HCT116 (cell line): ENCODE measurements at regions not wholly inside any gene's neighbourhood (a gene's known extent, or its start where the extent isn't known, plus 50 kb on each side); places are given as distances from the start of the nearest gene placed in this dataset.
A peak's percentile ranks its signal among the peaks of the same experiment; 100 is the strongest.

ENCODE experiments used
- ATAC-seq: fragments of 200-7000 bp; cut with Tn5 transposase; 2 replicates; pipeline ENCODE4 v1.9.1; 2020; ENCODE audit warnings: mild to moderate bottlenecking, moderate library complexity
- BruUV-seq: library from RNA; stranded (reverse); fragments of 400-500 nt; replicated peaks from 2 replicates; lab custom pipeline; 2021; lab: Mats Ljungman, UMichigan
- CTCF ChIA-PET: fragments of 300-600 bp; sonication (Branson Sonifier 250); formaldehyde crosslinking; loops from one replicate; lab custom pipeline; 2021; ENCODE audit warnings: antibody characterized with exemption; lab: Charles Lee
- POLR2A ChIA-PET: fragments of 300-600, 350-600 bp; sonication (Branson Sonifier 250); formaldehyde crosslinking; loops from one replicate; lab custom pipeline; 2021; ENCODE audit warnings: antibody characterized with exemption; lab: Charles Lee
- RAD21 ChIA-PET, 2 experiments: fragments of 300-600 bp; sonication (Branson Sonifier 250); formaldehyde crosslinking; loops; one replicate each; lab custom pipeline; 2023; ENCODE audit warnings: low total read pairs in 2 of 2; ENCODE audit not compliant: uncharacterized antibody in 2 of 2, unreplicated experiment in 2 of 2, low non-redundant PET in 1 of 2; lab: Charles Lee
- DNase-seq: peaks from one replicate; pipeline ENCODE4 v3.0.0-alpha.2; 2010; ENCODE audit warnings: low read depth, low spot score
- H2AFZ ChIP-seq: fragments of 200-600 bp; shearing (Covaris generic), sonication (generic); 2 replicates; pipeline ENCODE4 v1.6.1; 2017; ENCODE audit warnings: low read depth, mixed run types, mixed read lengths, antibody characterized with exemption, low read length; ENCODE audit not compliant: poor library complexity, severe bottlenecking
- H3K27ac ChIP-seq: 2 replicates; pipeline ENCODE4 v1.5.1; 2012; ENCODE audit warnings: low read depth, low read length
- H3K27me3 ChIP-seq: fragments of 200-600 bp; sonication (generic); 2 replicates; pipeline ENCODE4 v1.6.1; 2016; ENCODE audit warnings: mixed run types, low read length, mixed read lengths; ENCODE audit not compliant: insufficient read depth
- H3K36me3 ChIP-seq, 2 experiments: fragments of 200-500 bp in 1 of 2; fragments of 200-600 bp in 1 of 2; sonication (Bioruptor generic) in 1 of 2; sonication (generic) in 1 of 2; 2 replicates each; pipeline versions ENCODE4 v1.5.1 to v1.6.1; 2014 to 2016; ENCODE audit warnings: low read length in 2 of 2, inconsistent platforms in 1 of 2, mixed read lengths in 1 of 2, mixed run types in 1 of 2; ENCODE audit not compliant: insufficient read depth in 2 of 2, control insufficient read depth in 1 of 2
- H3K4me1 ChIP-seq, 2 experiments: fragments of 200-600 bp in 1 of 2; sonication (generic) in 1 of 2; 2 replicates each; pipeline versions ENCODE4 v1.5.1 to v1.6.1; 2012 to 2017; ENCODE audit warnings: low read length in 2 of 2, inconsistent platforms in 1 of 2, mild to moderate bottlenecking in 1 of 2, mixed read lengths in 1 of 2, mixed run types in 1 of 2, moderate library complexity in 1 of 2; ENCODE audit not compliant: insufficient read depth in 2 of 2, control insufficient read depth in 1 of 2
- H3K4me2 ChIP-seq: fragments of 200-600 bp; sonication (generic); 2 replicates; pipeline ENCODE4 v1.6.1; 2017; ENCODE audit warnings: mixed run types, low read length, mixed read lengths
- H3K4me3 ChIP-seq, 2 experiments: fragments of 200-600 bp in 1 of 2; sonication (generic) in 1 of 2; replicated peaks in 1 of 2; 2 replicates each; pipeline ENCODE4 v1.5.1; 2011 to 2016; ENCODE audit warnings: low read length in 2 of 2, control low read depth in 1 of 2, low read depth in 1 of 2, mild to moderate bottlenecking in 1 of 2, mixed read lengths in 1 of 2, mixed run types in 1 of 2
- H3K79me2 ChIP-seq: fragments of 200-600 bp; sonication (generic); 2 replicates; pipeline ENCODE4 v1.6.1; 2017; ENCODE audit warnings: mild to moderate bottlenecking, mixed run types, low read length, moderate library complexity, mixed read lengths; ENCODE audit not compliant: insufficient read depth
- H3K9ac ChIP-seq: fragments of 200-600 bp; sonication (generic); 2 replicates; pipeline ENCODE4 v1.6.1; 2016; ENCODE audit warnings: low read length, mixed read lengths
- H3K9me2 ChIP-seq: fragments of 200-600 bp; sonication (generic), shearing (Covaris generic); 2 replicates; pipeline ENCODE4 v1.6.1; 2017; ENCODE audit warnings: mixed run types, mild to moderate bottlenecking, moderate library complexity; ENCODE audit not compliant: insufficient read depth
- H3K9me3 ChIP-seq, 2 experiments: fragments of 200-500 bp in 1 of 2; fragments of 200-600 bp in 1 of 2; sonication (Bioruptor generic) in 1 of 2; sonication (generic) in 1 of 2; 2 replicates each; pipeline ENCODE4 v1.6.1; 2014 to 2017; ENCODE audit warnings: low read length in 2 of 2, mixed read lengths in 2 of 2, inconsistent platforms in 1 of 2, low read depth in 1 of 2, mild to moderate bottlenecking in 1 of 2, mixed run types in 1 of 2, moderate library complexity in 1 of 2; ENCODE audit not compliant: control insufficient read depth in 1 of 2, insufficient read depth in 1 of 2
- H4K20me1 ChIP-seq: fragments of 200-600 bp; sonication (generic), shearing (Covaris generic); 2 replicates; pipeline ENCODE4 v1.6.1; 2017; ENCODE audit warnings: mixed run types, mild to moderate bottlenecking, moderate library complexity; ENCODE audit not compliant: insufficient read depth
- EZH2phosphoT487 ChIP-seq: fragments of 200-600 bp; IDR thresholded peaks from 2 replicates; pipeline ENCODE4 v1.6.1; 2018; ENCODE audit warnings: antibody characterized with exemption, borderline replicate concordance
- POLR2A ChIP-seq: IDR thresholded peaks from 2 replicates; pipeline ENCODE4 v1.7.0; 2011; ENCODE audit warnings: borderline replicate concordance; ENCODE audit not compliant: insufficient read depth, insufficient read length; ENCODE audit errors: extremely low read depth
- REST ChIP-seq: IDR thresholded peaks from 2 replicates; pipeline ENCODE4 v1.6.1; 2012; ENCODE audit warnings: low read depth
- YY1 ChIP-seq: IDR thresholded peaks from 2 replicates; pipeline ENCODE4 v1.6.1; 2011; ENCODE audit warnings: low read length, low read depth, moderate library complexity, mild to moderate bottlenecking; ENCODE audit not compliant: insufficient replicate concordance; ENCODE audit errors: extremely low read depth
- ZFX ChIP-seq: fragments of 450-650 bp; IDR thresholded peaks from 2 replicates; pipeline ENCODE4 v1.6.1; 2017
- intact Hi-C: fragments of 100-400 bp; cut with micrococcal nuclease; formaldehyde crosslinking; loops from 2 replicates; pipeline ENCODE4 v1.10.0; 2022

DNA sequence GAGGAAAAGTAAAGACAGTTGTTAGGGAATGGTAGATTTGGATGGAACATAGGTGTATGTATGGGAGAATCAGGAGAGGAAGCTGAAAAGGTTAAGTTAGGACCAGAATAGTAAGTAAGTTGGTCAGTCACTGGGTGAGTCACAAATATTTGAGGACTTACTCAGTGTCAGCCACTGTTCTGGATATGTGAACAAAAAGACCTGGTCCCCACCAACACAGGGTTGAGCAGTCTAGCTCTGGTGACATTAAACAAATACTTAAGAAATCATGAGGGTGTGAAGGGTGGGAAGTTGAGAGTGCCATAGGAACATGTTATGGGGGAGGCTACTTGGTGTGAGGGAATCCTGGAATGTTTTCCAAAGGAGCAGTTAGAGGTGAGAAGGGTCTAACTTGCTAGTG, 246.9 kb downstream of the PTEN start (continued):
- TF ChIP-seq YY1 = peak; percentile 10
- TF ChIP-seq REST = no peak
- TF ChIP-seq POLR2A = no peak

- POLR2A ChIA-PET = no interaction called here
- H3K9me3 ChIP-seq = no peaks in the 10 kb centered on the region
- RAD21 ChIA-PET = no interaction called here
- H3K9ac ChIP-seq = no peak overlapping the region
- H4K20me1 ChIP-seq = no peaks in the 10 kb centered on the region
- H2AFZ ChIP-seq = peak overlapping the region; percentile 46
- peaks cover 10 to 29% of the 10 kb centered on the region in 2 experiments for H3K4me1 ChIP-seq
- BruUV-seq = no TSS peak
- CTCF ChIA-PET = interaction anchor here (1.0 kb wide), 1 partner anchor 278 kb away, joined by 3 read pairs; no protein-coding TSS in a partner anchor
- no peaks in the 10 kb centered on the region for H3K9me2 ChIP-seq
- TF ChIP-seq POLR2A = no peak
- TF ChIP-seq EZH2phosphoT487 = no peak
- TF ChIP-seq ZFX = no peak
- H3K36me3 ChIP-seq = no peaks in the 10 kb centered on the region
- intact Hi-C loops = no loop called here
- H3K27me3 ChIP-seq = no peaks in the 10 kb centered on the region
- no peaks in the 10 kb centered on the region for H3K79me2 ChIP-seq
- peak overlapping the region; percentile 66 for H3K4me2 ChIP-seq
- H3K4me3 ChIP-seq = peak overlapping the region in 1 of 2 experiments; percentile 26; a peak in 2 of 4 replicates
- ATAC-seq (peak; percentile 21; the same call in 1 of the 2 replicates), DNase-seq (no peak)
- peak overlapping the region; percentile 7; the same call in 1 of the 2 replicates for H3K27ac ChIP-seq
Observed at GRCh38 chr10:88110822-88111221, 247.4 kb downstream of the PTEN start.
